ENCODE measurements at regions not wholly inside any gene's neighbourhood (a gene's known extent, or its start where the extent isn't known, plus 50 kb on each side); places are given as distances from the start of the nearest gene placed in this dataset.

DNA sequence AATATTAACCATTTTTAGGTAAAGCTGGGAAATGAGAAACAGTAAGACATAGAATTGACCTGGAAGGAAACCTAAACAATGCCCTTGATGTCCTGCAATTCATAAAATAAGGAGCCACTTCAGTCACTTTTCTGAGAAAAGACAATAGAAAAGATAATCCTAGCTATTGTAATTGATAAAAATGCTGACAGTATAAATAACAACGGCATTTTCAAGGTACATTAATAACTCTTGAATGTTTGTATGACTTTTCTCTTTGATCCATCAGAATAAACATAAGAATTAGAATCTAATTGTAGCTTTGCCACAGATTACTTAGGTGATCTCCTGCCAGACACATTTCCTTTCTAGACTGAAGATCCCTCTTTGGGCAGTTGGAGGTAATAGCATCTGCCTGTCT, 719.5 kb downstream of the SLC4A3 start:
- TF ChIP-seq, protein P1, sequence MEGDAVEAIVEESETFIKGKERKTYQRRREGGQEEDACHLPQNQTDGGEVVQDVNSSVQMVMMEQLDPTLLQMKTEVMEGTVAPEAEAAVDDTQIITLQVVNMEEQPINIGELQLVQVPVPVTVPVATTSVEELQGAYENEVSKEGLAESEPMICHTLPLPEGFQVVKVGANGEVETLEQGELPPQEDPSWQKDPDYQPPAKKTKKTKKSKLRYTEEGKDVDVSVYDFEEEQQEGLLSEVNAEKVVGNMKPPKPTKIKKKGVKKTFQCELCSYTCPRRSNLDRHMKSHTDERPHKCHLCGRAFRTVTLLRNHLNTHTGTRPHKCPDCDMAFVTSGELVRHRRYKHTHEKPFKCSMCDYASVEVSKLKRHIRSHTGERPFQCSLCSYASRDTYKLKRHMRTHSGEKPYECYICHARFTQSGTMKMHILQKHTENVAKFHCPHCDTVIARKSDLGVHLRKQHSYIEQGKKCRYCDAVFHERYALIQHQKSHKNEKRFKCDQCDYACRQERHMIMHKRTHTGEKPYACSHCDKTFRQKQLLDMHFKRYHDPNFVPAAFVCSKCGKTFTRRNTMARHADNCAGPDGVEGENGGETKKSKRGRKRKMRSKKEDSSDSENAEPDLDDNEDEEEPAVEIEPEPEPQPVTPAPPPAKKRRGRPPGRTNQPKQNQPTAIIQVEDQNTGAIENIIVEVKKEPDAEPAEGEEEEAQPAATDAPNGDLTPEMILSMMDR (IDR thresholded peaks at IDR 0.05; ENCODE audit: extremely low read depth, low read depth, low read length), result no peak
- Histone ChIP-seq H3K4me2 (ENCODE audit: insufficient read depth, low read length) (no peak overlapping the region), H2AFZ (ENCODE audit: low read length) (no peak overlapping the region), H4K20me1 (ENCODE audit: insufficient read depth, low read length) (no peaks in the 10 kb centered on the region), H3K9me3 (ENCODE audit: low read depth, low read length) (no peaks in the 10 kb centered on the region), H3K4me1 (ENCODE audit: insufficient read depth, low read length) (no peaks in the 10 kb centered on the region), H3K27ac (ENCODE audit: low read depth, low read length) (no peak overlapping the region), H3K4me3 (ENCODE audit: insufficient read depth, low read length) (no peak overlapping the region), H3K27me3 (ENCODE audit: insufficient read depth, low read length) (no peaks in the 10 kb centered on the region), H3K79me2 (ENCODE audit: insufficient read depth, low read length) (no peaks in the 10 kb centered on the region), H3K36me3 (ENCODE audit: insufficient read depth, low read length) (no peaks in the 10 kb centered on the region)
- no peak for DNase-seq (ENCODE audit: insufficient read length, low spot score, missing footprints)

DNA sequence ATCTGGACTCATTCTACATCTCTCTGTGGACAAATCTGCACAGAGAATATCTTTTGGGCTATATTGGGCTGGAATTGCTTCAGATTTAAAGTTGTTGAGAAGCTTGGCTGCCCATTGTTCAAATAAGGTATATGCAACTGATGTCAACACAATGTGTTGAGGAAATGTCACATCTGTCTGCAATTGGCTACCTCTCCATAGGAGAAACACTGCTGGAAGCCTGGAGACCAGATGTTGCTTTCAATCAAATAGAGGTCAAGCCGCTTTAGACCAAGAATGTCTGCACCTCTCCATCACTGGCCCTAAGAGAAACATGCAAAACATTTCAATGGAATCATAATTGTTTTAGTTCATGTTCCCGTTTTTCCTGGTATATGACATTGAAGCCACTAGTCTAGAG, 720.2 kb downstream of the SLC4A3 start:
- H3K9me3 ChIP-seq (ENCODE audit: low read depth, low read length), result no peaks in the 10 kb centered on the region
- H3K79me2 ChIP-seq (ENCODE audit: insufficient read depth, low read length), result no peaks in the 10 kb centered on the region
- no peak overlapping the region for H3K4me2 ChIP-seq (ENCODE audit: insufficient read depth, low read length)
- no peak overlapping the region for H3K4me3 ChIP-seq (ENCODE audit: insufficient read depth, low read length)
- TF ChIP-seq, protein P1 (IDR thresholded peaks at IDR 0.05; ENCODE audit: extremely low read depth, low read depth, low read length), result no peak
- no peak overlapping the region for H3K27ac ChIP-seq (ENCODE audit: low read depth, low read length)
- no peaks in the 10 kb centered on the region for H3K27me3 ChIP-seq (ENCODE audit: insufficient read depth, low read length)
- DNase-seq (ENCODE audit: insufficient read length, low spot score, missing footprints), result no peak
- no peak overlapping the region for H2AFZ ChIP-seq (ENCODE audit: low read length)
- no peaks in the 10 kb centered on the region for H4K20me1 ChIP-seq (ENCODE audit: insufficient read depth, low read length)
- H3K36me3 ChIP-seq (ENCODE audit: insufficient read depth, low read length), result no peaks in the 10 kb centered on the region
- no peaks in the 10 kb centered on the region for H3K4me1 ChIP-seq (ENCODE audit: insufficient read depth, low read length)

DNA sequence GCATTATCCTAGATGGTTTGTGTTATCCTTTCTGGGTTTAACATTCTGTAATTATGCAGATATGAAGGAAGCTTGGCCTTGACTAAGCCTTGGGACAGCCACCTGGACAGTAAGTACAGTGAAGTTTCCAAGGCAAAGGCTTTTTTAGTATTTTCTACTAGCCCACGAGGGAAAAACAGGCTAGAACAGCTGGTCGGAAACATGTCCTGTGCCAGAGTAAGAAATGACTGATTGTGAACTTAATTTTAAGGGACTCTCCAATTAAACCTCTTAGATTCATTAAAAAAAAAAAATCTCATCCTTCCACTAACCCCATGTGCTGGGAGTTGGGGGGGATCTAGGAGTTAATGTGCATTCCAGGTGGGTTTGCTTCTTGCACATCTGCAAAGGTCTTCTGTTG, 720.8 kb downstream of the SLC4A3 start:
- Histone ChIP-seq H4K20me1 (ENCODE audit: insufficient read depth, low read length) (no peaks in the 10 kb centered on the region), H3K27ac (ENCODE audit: low read depth, low read length) (no peak overlapping the region), H3K36me3 (ENCODE audit: insufficient read depth, low read length) (no peaks in the 10 kb centered on the region), H2AFZ (ENCODE audit: low read length) (no peak overlapping the region), H3K4me2 (ENCODE audit: insufficient read depth, low read length) (no peak overlapping the region), H3K79me2 (ENCODE audit: insufficient read depth, low read length) (no peaks in the 10 kb centered on the region), H3K4me1 (ENCODE audit: insufficient read depth, low read length) (no peaks in the 10 kb centered on the region), H3K27me3 (ENCODE audit: insufficient read depth, low read length) (no peaks in the 10 kb centered on the region), H3K9me3 (ENCODE audit: low read depth, low read length) (no peaks in the 10 kb centered on the region), H3K4me3 (ENCODE audit: insufficient read depth, low read length) (no peak overlapping the region)
- TF ChIP-seq, protein P1 (IDR thresholded peaks at IDR 0.05; ENCODE audit: extremely low read depth, low read depth, low read length), result no peak
- DNase-seq (ENCODE audit: insufficient read length, low spot score, missing footprints), result no peak

DNA sequence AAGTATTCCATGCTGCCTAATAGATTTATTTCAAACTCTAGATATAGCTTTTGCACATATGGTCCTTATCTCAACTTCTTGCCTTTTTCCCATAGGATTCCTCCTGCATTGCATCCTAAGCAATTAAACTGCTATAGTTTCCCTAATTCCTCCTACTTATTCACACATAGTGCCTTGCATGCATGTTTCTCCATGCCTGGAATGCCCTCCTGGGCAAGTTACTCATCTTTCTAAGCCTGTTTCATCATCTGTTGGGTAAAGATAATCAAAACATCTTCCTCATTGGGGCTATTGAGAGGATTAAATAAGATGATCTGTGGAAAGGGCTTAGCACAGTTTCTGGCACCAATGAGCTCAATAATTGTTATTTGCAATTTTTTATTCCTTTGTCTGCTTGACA, 726.5 kb downstream of the SLC4A3 start:
- H3K4me2 ChIP-seq (ENCODE audit: insufficient read depth, low read length), result no peak overlapping the region
- TF ChIP-seq, protein P1 (IDR thresholded peaks at IDR 0.05; ENCODE audit: extremely low read depth, low read depth, low read length), result no peak
- H3K9me3 ChIP-seq (ENCODE audit: low read depth, low read length), result no peaks in the 10 kb centered on the region
- no peak for DNase-seq (ENCODE audit: insufficient read length, low spot score, missing footprints)
- H3K27ac ChIP-seq (ENCODE audit: low read depth, low read length), result no peak overlapping the region
- no peaks in the 10 kb centered on the region for H3K4me1 ChIP-seq (ENCODE audit: insufficient read depth, low read length)
- no peaks in the 10 kb centered on the region for H3K27me3 ChIP-seq (ENCODE audit: insufficient read depth, low read length)
- H3K4me3 ChIP-seq (ENCODE audit: insufficient read depth, low read length), result no peak overlapping the region
- no peak overlapping the region for H2AFZ ChIP-seq (ENCODE audit: low read length)
- H3K79me2 ChIP-seq (ENCODE audit: insufficient read depth, low read length), result no peaks in the 10 kb centered on the region
- H3K36me3 ChIP-seq (ENCODE audit: insufficient read depth, low read length), result no peaks in the 10 kb centered on the region
- no peaks in the 10 kb centered on the region for H4K20me1 ChIP-seq (ENCODE audit: insufficient read depth, low read length)
